GM19438 (cell line): ENCODE measurements at regions not wholly inside any gene's neighbourhood (a gene's known extent, or its start where the extent isn't known, plus 50 kb on each side); places are given as distances from the start of the nearest gene placed in this dataset.

Experiments used
- ATAC-seq: cut with Tn5 transposase; IDR thresholded peaks from one replicate; pipeline ENCODE4 v1.9.1; 2021; ENCODE audit warnings: low read depth; ENCODE audit not compliant: unreplicated experiment

GRCh38 chr7:33841031-33841430 lies 64.3 kb upstream of the BMPER start:
- no peak for ATAC-seq

DNA sequence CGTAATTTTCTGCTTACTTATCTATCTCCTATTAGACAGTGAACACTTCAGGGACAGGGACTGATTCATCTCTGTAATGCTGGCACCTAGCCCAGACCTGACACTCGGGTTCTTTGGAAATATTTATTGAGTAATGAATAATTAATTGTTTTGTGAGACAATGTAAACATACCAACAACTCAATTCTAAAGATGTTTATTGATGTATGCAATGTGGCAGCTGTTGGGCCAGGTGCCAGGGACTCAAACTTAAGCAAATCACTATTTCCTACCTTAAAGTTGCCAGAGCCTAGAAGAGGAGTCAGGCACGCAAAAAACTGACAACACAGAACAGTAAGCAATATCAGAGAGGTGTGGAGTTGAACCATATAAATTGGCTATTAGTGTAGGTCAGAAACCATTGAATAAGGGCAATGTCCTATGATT lies 63.6 kb upstream of the BMPER start:
- ATAC-seq, result no peak

DNA sequence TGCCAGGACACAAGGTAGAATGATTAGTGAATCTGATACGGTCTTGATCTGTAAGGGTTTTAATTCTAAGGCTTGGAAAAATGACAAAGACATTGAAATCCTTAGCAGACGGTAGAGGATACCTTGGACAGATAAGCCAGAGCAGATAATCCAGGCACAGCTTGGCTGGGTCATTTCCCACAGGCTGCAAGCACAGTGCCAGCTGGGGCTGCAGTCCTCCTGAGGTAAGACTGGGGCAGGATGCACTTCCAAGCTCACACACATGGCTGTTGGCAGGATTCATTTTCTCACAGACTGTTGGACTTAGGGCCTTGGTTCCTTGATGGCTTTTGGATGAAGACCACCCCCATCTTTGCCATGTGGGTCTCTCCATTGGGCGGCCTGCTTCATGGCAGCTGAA lies 63.2 kb upstream of the BMPER start:
- no peak for ATAC-seq

DNA sequence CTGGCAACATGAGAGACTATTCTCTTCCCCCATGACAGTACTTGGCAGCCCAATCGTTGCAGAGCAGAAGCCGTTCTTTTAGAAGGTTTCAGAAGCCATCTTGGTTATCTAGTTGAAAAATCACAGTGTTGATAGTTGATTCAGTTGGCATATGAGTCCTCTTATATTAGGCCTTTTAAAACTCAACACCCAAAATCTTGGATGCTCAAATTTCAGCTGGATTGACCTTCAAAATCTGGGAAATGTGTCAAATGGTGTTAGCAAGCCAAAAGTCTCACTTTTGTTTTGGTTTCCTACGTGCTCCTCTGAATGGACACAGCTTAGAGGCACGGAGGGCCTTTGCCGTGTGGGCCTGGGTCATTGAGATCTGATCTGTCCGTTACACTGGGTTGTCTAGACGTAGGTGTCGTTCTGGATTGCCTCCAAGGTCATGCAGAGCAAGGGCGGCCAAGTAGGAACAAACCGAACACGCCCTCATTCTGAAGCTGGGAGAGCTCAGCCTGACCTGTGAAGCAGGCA lies 59.3 kb upstream of the BMPER start:
- ATAC-seq, result no peak

DNA sequence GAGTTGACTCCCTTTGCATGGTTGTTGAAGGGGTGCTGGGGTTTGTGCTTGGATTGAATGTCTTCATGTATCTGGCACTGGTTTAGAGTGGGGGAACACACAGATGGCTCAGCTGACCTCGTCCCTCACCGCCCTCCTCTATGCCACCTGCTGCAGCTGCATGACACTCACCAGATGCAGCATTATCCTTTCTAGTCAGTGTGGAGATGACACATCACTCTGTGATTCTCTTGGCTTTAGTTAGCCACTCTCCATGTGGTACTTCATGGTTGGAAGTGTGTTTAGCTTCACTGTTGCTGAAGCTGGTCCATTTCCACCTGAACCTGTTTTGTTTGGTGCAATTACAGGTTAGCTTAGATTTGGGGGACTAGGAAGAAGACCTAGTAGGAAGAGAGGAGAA lies 56.3 kb upstream of the BMPER start:
- ATAC-seq, result no peak

GRCh38 chr7:33849971-33850559 lies 55.3 kb upstream of the BMPER start:
- no peak for ATAC-seq

DNA sequence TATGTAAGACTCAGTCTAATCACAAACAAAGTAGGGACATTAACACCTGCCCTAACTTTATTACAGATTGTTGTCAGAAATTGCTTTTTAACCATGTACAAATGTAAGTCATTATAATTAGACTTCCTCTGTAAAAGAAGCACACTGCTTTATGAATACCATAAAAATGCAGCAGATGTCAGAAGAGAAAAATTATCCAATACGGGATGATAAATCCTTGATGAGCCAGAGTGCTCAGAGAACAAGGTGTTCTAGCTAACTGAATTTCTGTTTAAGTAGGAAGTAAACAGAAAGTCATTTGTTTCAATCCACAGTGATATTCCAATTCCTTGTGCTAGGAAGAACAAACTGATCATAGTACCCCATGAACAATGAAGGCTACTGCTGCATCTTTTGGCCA lies 54.6 kb upstream of the BMPER start:
- no peak for ATAC-seq

DNA sequence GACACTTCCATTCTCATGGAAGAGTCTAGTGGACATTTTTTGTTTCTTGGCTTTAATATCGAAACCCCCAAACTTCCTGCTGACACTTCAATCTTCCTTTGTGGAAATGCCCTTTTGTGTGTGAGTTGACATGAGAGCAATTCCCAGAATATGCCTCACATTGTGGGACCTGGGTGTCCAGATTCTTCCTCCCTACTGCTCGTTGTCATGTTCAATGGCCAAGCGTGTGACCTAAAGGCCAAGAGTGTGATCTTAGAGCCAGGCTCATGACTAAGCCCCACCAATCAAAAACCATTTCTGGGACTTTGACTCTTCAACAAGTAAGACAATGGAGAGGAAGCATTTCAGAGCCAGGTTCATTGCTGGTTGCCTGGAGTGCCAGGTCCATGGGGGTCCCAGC lies 52.5 kb upstream of the BMPER start:
- ATAC-seq, result no peak

GRCh38 chr7:33853361-33854062 lies 51.8 kb upstream of the BMPER start:
- ATAC-seq, result no peak

GRCh38 chr7:33854178-33854577 lies 51.2 kb upstream of the BMPER start:
- ATAC-seq, result no peak

DNA sequence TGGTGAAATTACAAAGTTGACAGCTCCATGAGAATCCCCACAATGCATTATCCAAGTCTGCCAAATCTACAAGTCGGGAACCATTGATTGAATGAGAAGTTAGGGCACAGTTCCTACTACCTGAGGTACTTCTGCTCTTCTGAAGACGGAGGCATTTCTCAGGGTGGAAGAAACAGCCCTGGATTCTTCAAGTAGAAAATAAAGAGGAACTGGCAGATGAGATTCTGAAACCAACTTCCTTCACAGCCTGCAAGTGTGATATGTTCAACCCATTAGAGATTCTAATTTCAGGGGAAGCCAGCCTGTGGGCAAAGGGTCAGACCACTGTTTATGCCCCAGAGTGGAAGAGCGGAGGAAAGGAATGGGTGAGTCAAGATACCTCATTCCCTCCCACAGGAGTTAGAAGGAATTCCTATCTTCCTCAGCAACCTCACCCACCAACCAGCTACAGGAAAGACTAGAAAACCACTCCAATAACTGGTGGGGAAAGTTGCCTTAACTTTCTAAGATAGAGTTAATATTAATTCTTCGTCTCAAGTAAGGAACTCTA lies 50.5 kb upstream of the BMPER start:
- ATAC-seq, result no peak
